ENCODE measurements at regions not wholly inside any gene's neighbourhood (a gene's known extent, or its start where the extent isn't known, plus 50 kb on each side); places are given as distances from the start of the nearest gene placed in this dataset.

DNA sequence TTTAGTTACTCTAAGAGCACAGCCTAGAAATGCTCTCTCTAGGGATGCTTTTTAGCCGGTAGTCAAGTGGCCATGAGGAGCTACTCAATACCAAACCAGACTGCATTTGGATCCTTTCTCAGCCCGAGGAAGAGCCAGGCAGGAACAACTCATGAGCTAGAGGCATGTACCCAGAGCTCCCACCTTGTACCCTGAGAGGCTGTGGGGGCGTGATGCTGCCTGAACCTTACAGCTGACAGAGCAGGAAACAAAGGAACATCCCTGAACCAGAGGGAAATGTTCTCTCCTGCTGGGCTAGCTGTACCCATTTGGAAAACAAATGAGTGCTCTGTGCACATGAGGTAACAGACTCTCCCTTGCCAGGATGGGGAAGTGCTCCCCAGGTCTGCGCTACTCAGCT, 131.6 kb downstream of the OSR1 start:
- TF ChIP-seq, protein P1, sequence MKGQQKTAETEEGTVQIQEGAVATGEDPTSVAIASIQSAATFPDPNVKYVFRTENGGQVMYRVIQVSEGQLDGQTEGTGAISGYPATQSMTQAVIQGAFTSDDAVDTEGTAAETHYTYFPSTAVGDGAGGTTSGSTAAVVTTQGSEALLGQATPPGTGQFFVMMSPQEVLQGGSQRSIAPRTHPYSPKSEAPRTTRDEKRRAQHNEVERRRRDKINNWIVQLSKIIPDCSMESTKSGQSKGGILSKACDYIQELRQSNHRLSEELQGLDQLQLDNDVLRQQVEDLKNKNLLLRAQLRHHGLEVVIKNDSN (IDR thresholded peaks at IDR 0.05) = no peak
- TF ChIP-seq RAD21 (IDR thresholded peaks at IDR 0.05; ENCODE audit: low read depth) (no peak), FOXM1 (IDR thresholded peaks at IDR 0.05; ENCODE audit: borderline replicate concordance, low read depth) (no peak), CEBPB (IDR thresholded peaks at IDR 0.05) (no peak), CREB1 (IDR thresholded peaks at IDR 0.05; ENCODE audit: low read depth) (no peak), YY1 (IDR thresholded peaks at IDR 0.05; ENCODE audit: low read depth) (no peak), EGR1 (IDR thresholded peaks at IDR 0.05) (no peak), ZBTB7A (IDR thresholded peaks at IDR 0.05; ENCODE audit: low read depth) (no peak), TAF1 (IDR thresholded peaks at IDR 0.05; ENCODE audit: low read depth) (no peak), TEAD4 (IDR thresholded peaks at IDR 0.05) (no peak), EP300 (IDR thresholded peaks at IDR 0.05; ENCODE audit: borderline replicate concordance) (no peak), TCF12 (IDR thresholded peaks at IDR 0.05; ENCODE audit: low read depth) (no peak), NFIC (IDR thresholded peaks at IDR 0.05) (no peak)
- TF ChIP-seq, protein P2, sequence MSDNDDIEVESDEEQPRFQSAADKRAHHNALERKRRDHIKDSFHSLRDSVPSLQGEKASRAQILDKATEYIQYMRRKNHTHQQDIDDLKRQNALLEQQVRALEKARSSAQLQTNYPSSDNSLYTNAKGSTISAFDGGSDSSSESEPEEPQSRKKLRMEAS (IDR thresholded peaks at IDR 0.05) = no peak
- TF ChIP-seq, protein P3, sequence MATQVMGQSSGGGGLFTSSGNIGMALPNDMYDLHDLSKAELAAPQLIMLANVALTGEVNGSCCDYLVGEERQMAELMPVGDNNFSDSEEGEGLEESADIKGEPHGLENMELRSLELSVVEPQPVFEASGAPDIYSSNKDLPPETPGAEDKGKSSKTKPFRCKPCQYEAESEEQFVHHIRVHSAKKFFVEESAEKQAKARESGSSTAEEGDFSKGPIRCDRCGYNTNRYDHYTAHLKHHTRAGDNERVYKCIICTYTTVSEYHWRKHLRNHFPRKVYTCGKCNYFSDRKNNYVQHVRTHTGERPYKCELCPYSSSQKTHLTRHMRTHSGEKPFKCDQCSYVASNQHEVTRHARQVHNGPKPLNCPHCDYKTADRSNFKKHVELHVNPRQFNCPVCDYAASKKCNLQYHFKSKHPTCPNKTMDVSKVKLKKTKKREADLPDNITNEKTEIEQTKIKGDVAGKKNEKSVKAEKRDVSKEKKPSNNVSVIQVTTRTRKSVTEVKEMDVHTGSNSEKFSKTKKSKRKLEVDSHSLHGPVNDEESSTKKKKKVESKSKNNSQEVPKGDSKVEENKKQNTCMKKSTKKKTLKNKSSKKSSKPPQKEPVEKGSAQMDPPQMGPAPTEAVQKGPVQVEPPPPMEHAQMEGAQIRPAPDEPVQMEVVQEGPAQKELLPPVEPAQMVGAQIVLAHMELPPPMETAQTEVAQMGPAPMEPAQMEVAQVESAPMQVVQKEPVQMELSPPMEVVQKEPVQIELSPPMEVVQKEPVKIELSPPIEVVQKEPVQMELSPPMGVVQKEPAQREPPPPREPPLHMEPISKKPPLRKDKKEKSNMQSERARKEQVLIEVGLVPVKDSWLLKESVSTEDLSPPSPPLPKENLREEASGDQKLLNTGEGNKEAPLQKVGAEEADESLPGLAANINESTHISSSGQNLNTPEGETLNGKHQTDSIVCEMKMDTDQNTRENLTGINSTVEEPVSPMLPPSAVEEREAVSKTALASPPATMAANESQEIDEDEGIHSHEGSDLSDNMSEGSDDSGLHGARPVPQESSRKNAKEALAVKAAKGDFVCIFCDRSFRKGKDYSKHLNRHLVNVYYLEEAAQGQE (IDR thresholded peaks at IDR 0.05; ENCODE audit: low read depth) = no peak

DNA sequence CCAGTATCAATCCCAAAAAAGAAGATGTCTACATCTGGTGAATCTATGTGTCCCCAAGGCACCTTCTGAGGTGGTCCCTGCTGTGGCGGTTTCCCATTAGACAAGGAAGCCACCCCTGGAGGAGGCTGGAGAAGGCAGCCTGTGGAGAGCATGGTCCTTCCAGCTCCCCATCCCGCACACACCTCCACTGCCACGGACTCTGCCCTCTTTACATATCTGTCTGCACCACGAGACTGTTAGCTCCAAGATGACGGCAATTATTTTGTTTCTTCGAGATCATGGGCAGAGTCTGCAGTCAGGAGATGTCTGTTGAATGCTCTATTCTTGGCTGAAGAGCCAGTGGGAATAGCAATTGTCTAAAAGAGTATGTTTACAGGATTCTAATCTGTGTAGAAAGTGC, 132.0 kb downstream of the OSR1 start:
- TF ChIP-seq RAD21 (IDR thresholded peaks at IDR 0.05; ENCODE audit: low read depth) (no peak), NFIC (IDR thresholded peaks at IDR 0.05) (no peak), EGR1 (IDR thresholded peaks at IDR 0.05) (no peak), FOXM1 (IDR thresholded peaks at IDR 0.05; ENCODE audit: borderline replicate concordance, low read depth) (no peak), TEAD4 (IDR thresholded peaks at IDR 0.05) (no peak), CEBPB (IDR thresholded peaks at IDR 0.05) (no peak), ZBTB7A (IDR thresholded peaks at IDR 0.05; ENCODE audit: low read depth) (no peak), EP300 (IDR thresholded peaks at IDR 0.05; ENCODE audit: borderline replicate concordance) (no peak), CREB1 (IDR thresholded peaks at IDR 0.05; ENCODE audit: low read depth) (no peak), TCF12 (IDR thresholded peaks at IDR 0.05; ENCODE audit: low read depth) (no peak), TAF1 (IDR thresholded peaks at IDR 0.05; ENCODE audit: low read depth) (no peak), YY1 (IDR thresholded peaks at IDR 0.05; ENCODE audit: low read depth) (no peak)
- TF ChIP-seq, protein P3 (IDR thresholded peaks at IDR 0.05; ENCODE audit: low read depth) = no peak
- TF ChIP-seq, protein P1 (IDR thresholded peaks at IDR 0.05) = no peak
- TF ChIP-seq, protein P2 (IDR thresholded peaks at IDR 0.05) = no peak

GRCh38 chr2:19225931-19226330, 132.5 kb downstream of the OSR1 start:
- no peak for TF ChIP-seq ZBTB7A (IDR thresholded peaks at IDR 0.05; ENCODE audit: low read depth)
- TF ChIP-seq, protein P1 (IDR thresholded peaks at IDR 0.05) = no peak
- TF ChIP-seq TAF1 (IDR thresholded peaks at IDR 0.05; ENCODE audit: low read depth) = no peak
- TF ChIP-seq EP300 (IDR thresholded peaks at IDR 0.05; ENCODE audit: borderline replicate concordance) = no peak
- TF ChIP-seq YY1 (IDR thresholded peaks at IDR 0.05; ENCODE audit: low read depth) = no peak
- TF ChIP-seq, protein P2 (IDR thresholded peaks at IDR 0.05) = no peak
- no peak for TF ChIP-seq TCF12 (IDR thresholded peaks at IDR 0.05; ENCODE audit: low read depth)
- no peak for TF ChIP-seq RAD21 (IDR thresholded peaks at IDR 0.05; ENCODE audit: low read depth)
- no peak for TF ChIP-seq CREB1 (IDR thresholded peaks at IDR 0.05; ENCODE audit: low read depth)
- TF ChIP-seq, protein P3 (IDR thresholded peaks at IDR 0.05; ENCODE audit: low read depth) = no peak
- no peak for TF ChIP-seq EGR1 (IDR thresholded peaks at IDR 0.05)
- TF ChIP-seq NFIC (IDR thresholded peaks at IDR 0.05) = no peak
- no peak for TF ChIP-seq CEBPB (IDR thresholded peaks at IDR 0.05)
- TF ChIP-seq FOXM1 (IDR thresholded peaks at IDR 0.05; ENCODE audit: borderline replicate concordance, low read depth) = no peak
- no peak for TF ChIP-seq TEAD4 (IDR thresholded peaks at IDR 0.05)
